ENCODE measurements at regions not wholly inside any gene's neighbourhood (a gene's known extent, or its start where the extent isn't known, plus 50 kb on each side); places are given as distances from the start of the nearest gene placed in this dataset.

DNA sequence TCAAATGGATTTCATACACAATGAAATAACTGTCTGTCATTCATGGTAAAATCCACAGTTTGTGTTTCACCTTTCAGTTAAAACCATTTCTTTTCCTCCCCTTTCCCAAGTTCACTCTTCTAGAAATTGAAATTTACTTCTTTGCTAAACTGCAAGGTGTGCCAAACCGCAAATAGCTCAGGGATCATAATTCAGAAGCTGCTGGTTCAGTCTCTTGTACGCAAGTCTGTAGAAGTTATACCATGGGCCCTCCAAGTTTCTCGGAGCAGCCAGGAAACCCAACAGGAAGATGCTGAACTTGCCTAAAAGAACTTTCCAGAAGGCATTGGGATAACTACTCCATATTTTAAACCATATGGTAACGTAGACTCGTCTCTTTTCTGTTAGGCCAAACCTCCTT, 268.9 kb downstream of the FLRT2 start:
- no peak for DNase-seq

DNA sequence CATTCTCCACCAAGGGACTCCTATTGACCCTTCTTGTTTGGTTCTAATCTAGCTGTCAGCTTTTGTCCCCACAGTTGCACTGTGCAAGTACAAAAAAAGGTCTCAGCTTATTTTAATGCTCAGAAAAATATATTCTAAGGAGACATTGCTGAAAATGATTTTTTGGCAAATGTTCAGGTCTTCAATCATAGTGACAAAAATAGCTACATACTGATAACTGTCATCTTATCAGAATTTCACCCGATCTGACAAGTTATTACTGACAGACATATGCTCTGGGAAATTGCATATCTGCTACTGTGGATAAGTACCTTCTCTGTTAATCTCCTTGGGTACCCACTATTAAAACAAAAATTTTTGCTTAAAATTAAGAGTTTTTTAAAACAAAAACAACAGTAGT, 263.6 kb downstream of the FLRT2 start:
- DNase-seq = no peak

DNA sequence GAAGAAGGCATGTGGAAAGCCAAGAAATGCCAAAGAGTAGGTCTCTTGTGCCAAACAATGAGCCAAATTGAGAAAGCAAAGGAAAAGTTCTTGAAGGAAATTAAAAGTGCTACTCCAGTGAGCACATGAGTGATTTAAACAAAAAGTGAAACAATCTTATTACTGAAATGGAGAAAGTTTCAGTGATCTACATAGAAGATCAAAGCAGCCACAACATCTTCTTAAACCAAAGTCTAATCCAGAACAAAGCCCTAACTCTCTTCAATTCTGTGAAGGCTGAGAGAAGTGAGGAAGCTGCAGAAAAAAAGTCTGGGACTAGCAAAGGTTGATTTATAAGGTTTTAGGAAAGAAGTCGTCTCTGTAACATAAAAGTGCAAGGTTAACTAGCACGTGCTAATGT, 259.6 kb downstream of the FLRT2 start:
- DNase-seq = no peak

DNA sequence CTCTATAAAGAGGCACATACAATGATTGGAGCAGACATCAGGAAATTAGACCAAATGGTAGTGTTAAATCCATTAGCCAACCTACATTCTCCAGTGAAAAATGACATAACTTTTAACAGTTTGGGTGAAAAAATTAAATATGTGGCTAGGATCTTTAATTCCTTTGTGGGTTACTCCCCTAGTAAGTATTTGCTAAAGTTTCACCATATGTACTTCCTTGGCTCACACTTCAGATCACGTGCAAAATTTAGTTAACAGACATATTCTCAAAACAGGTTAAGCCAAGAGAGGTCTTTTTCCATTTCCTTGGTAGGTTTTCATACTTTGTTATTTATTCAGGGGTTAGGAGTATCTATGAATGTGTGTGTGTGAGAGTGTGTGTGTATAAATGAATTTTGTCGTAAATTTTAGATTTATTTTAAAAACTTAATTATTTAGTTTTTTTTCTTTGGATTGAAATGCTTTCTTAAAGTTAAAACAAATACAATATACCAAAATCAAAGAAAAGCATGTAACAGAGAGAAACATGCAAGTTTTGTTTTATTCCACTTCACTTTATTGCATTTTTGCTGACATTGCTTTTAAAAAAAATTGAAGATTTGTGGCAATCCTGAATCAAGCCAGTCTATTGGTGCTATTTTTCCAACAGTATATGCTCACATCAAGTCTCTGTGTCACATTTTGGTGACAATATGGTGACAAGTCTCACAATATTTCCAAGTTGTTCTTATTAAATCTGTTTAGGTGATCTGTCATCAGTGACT, 258.7 kb downstream of the FLRT2 start:
- no peak for DNase-seq

DNA sequence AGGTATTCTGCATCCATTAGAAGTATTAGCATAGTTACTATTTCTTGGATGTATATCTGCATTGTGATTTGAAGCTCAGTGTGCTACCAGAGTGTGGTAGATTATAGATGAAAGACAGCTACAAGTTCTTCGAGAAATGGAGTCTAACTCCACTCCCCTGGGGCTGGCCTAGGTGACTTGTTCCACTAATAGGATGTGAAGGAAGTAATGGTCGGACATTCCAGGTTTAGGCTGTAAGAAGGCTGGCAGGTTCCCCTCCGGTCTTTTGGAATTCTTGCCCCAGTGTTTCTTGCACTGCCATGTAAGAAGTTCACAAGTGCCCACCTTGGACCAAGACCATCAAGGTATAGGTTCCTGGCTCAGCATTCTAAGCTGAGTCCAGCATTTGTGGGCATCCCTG, 236.4 kb downstream of the FLRT2 start:
- DNase-seq = no peak

- no peak for DNase-seq
These were observed 234.9 kb downstream of the FLRT2 start for GRCh38 chr14:85764822-85765221.

- DNase-seq = no peak
These were observed 232.6 kb downstream of the FLRT2 start for GRCh38 chr14:85762526-85762925.

DNA sequence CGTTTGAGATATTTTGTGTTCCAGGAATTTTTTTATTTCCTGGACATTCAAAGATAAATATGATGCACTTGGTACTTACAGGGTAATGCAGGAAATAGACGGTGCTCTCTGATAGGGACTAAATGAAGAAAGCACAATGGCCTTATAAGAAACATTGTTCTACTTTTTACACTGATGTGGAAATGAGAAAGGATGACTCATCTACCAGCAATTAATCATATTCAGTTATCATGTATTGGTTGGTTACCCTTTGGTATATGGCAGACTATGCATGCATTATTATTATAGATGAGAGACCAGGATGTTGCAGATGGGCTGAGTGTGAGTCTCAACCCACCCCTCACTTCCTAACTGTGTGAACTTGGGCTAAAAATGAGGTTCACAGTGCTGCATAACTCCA, 222.2 kb downstream of the FLRT2 start:
- DNase-seq = no peak

DNA sequence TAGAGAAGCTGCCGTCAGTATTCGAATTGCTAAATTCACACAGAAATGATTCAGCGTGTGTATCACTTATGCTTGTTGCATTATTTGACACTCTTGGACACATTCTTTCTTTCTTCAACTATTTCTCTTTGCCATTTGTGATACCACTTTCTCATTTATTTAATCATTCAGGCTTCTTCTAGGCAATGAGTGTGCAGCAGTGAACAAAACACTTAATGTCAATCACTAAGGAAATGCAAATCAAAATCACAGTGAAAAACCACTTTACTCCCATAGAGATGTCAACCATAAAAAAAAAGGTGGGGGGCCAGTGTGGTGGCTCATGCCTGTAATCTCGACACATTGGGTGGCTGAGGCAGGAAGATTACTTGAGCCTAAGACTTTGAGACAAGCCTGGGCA, 214.6 kb downstream of the FLRT2 start:
- DNase-seq = no peak

GRCh38 chr14:85732031-85732430, 202.1 kb downstream of the FLRT2 start:
- no peak for DNase-seq

GRCh38 chr14:85731186-85731585, 201.2 kb downstream of the FLRT2 start:
- no peak for DNase-seq

- DNase-seq = no peak
These were observed 198.6 kb downstream of the FLRT2 start for GRCh38 chr14:85728476-85729065.

- no peak for DNase-seq
These were observed 184.1 kb downstream of the FLRT2 start for GRCh38 chr14:85714069-85714468.

- no peak for DNase-seq
These were observed 181.7 kb downstream of the FLRT2 start for GRCh38 chr14:85711620-85712019.

Data from activated T-cell treated with anti-CD3 and anti-CD28 coated beads, Interleukin-2, amount 50 U/mL, for 48 hours (primary cell).